LNCAP (cell line): ENCODE measurements at regions not wholly inside any gene's neighbourhood (a gene's known extent, or its start where the extent isn't known, plus 50 kb on each side); places are given as distances from the start of the nearest gene placed in this dataset.

Experiments
- CTCF ChIP-seq: fragments of 450-650 bp; IDR thresholded peaks from 2 replicates; pipeline ENCODE4 v1.5.1; 2017; ENCODE audit warnings: mild to moderate bottlenecking

GRCh38 chr2:65790676-65790935 is 358.2 kb upstream of the SPRED2 start:
- TF ChIP-seq CTCF: no peak

- TF ChIP-seq CTCF: no peak
Observed at GRCh38 chr2:65789923-65790675, 357.7 kb upstream of the SPRED2 start.

GRCh38 chr2:65788556-65788955 is 356.2 kb upstream of the SPRED2 start:
- TF ChIP-seq CTCF: no peak

GRCh38 chr2:65786765-65787164 is 354.4 kb upstream of the SPRED2 start:
- no peak for TF ChIP-seq CTCF

- TF ChIP-seq CTCF: no peak
Observed at GRCh38 chr2:65786007-65786717, 353.8 kb upstream of the SPRED2 start.

- no peak for TF ChIP-seq CTCF
Observed at GRCh38 chr2:65782996-65783650, 350.7 kb upstream of the SPRED2 start.

- TF ChIP-seq CTCF: no peak
Observed at GRCh38 chr2:65782186-65782585, 349.8 kb upstream of the SPRED2 start.
